ENCODE measurements at regions not wholly inside any gene's neighbourhood (a gene's known extent, or its start where the extent isn't known, plus 50 kb on each side); places are given as distances from the start of the nearest gene placed in this dataset.

DNA sequence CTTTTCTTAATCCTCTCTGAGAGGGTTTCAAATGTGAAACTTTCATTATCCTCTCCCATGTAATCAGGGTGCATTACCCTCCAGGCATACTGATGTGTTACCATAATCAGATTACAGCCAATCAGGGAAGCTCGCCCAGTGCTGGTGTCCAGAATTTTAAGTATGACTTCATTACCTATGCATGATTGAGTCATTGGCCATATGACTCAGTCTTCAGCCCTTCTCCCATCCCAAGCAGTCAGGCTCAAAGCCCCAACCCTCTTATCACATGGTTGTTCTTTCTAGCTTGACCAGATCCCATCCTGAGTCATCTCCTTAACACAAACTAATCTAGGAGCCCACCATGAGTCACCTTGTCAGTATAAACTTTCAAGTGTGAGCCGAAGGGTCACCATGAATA is 1668.1 kb upstream of the AGA start:
- no peak overlapping the region for H3K4me2 ChIP-seq (ENCODE audit: insufficient read depth, low read length, poor library complexity, severe bottlenecking)
- H2BK15ac ChIP-seq (ENCODE audit: low read length): no peak overlapping the region
- no peak overlapping the region for H3K23ac ChIP-seq (ENCODE audit: low read depth, low read length, poor library complexity)
- no peaks in the 10 kb centered on the region for H3K27me3 ChIP-seq (ENCODE audit: control insufficient read depth in 3 of 3, insufficient read depth in 3 of 3, low read depth in 1 of 3, low read length in 3 of 3)
- no peak overlapping the region for H3K9ac ChIP-seq (ENCODE audit: low read depth, low read length, poor library complexity)
- no peak overlapping the region for H3K18ac ChIP-seq (ENCODE audit: low read length)
- H3K79me1 ChIP-seq (ENCODE audit: low read depth, low read length): no peaks in the 10 kb centered on the region
- H4K91ac ChIP-seq (ENCODE audit: low read depth, low read length, poor library complexity): no peak overlapping the region
- no CpG with 5 or more reads among the region's 2 CpGs for WGBS, 2 donors (ENCODE audit: extremely low coverage in 2 of 2, insufficient read length in 2 of 2, insufficient replicate concordance in 1 of 2)
- no peak overlapping the region for H3K27ac ChIP-seq (replicated peaks; ENCODE audit: low read length)
- no peak overlapping the region for H4K8ac ChIP-seq (ENCODE audit: low read depth, low read length)
- no peaks in the 10 kb centered on the region for H3K9me3 ChIP-seq (replicated peaks in 1 of 2; ENCODE audit: control insufficient read depth in 2 of 2, insufficient read depth in 1 of 2, low read depth in 1 of 2, low read length in 2 of 2)
- H2AK5ac ChIP-seq (ENCODE audit: low read depth, low read length): no peak overlapping the region
- H3K4ac ChIP-seq (ENCODE audit: low read length): no peak overlapping the region
- peaks cover 0 to 1% of the 10 kb centered on the region in 2 donors for H3K4me1 ChIP-seq (ENCODE audit: control insufficient read depth in 2 of 2, insufficient read depth in 1 of 2, low read depth in 1 of 2, low read length in 2 of 2)
- no peak overlapping the region for H2AFZ ChIP-seq (ENCODE audit: low read length)
- no peaks in the 10 kb centered on the region for H3K36me3 ChIP-seq (replicated peaks in 1 of 2; ENCODE audit: control insufficient read depth in 2 of 2, insufficient read depth in 2 of 2, low read length in 2 of 2)
- H3K4me3 ChIP-seq (ENCODE audit: low read length in 2 of 2): no peak overlapping the region
- DNase-seq (ENCODE audit: low spot score): no peak
- H2BK12ac ChIP-seq (ENCODE audit: low read length): no peak overlapping the region
- no peak overlapping the region for H2BK120ac ChIP-seq (ENCODE audit: low read depth, low read length)
- H3K14ac ChIP-seq (ENCODE audit: low read length): no peak overlapping the region
- no peak overlapping the region for H2BK5ac ChIP-seq (ENCODE audit: low read length)

DNA sequence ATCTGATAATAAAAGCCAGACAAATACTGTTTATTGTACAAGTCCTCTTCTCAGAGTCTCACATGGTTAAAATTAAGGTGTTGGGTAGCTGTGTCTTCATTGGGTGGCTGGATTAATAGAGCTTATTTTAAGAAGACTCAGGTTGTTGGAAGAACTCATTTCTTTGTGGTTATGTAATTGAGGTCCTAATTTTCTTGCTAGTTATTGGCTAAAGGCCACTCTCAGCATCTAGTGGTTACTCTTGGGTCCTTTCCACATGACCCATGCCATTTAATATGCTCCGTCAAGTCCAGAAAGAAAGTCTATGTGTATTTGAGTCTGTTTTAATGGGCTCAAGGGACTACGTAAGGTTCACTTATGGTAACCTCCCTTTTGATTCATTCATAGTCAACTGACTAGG is 1668.6 kb upstream of the AGA start:
- no peak overlapping the region for H2AK5ac ChIP-seq (ENCODE audit: low read depth, low read length)
- H4K91ac ChIP-seq (ENCODE audit: low read depth, low read length, poor library complexity): no peak overlapping the region
- H2BK15ac ChIP-seq (ENCODE audit: low read length): no peak overlapping the region
- H3K36me3 ChIP-seq (replicated peaks in 1 of 2; ENCODE audit: control insufficient read depth in 2 of 2, insufficient read depth in 2 of 2, low read length in 2 of 2): no peaks in the 10 kb centered on the region
- no peak overlapping the region for H3K14ac ChIP-seq (ENCODE audit: low read length)
- no peaks in the 10 kb centered on the region for H3K27me3 ChIP-seq (ENCODE audit: control insufficient read depth in 3 of 3, insufficient read depth in 3 of 3, low read depth in 1 of 3, low read length in 3 of 3)
- no CpG with 5 or more reads among the region's 2 CpGs for WGBS, 2 donors (ENCODE audit: extremely low coverage in 2 of 2, insufficient read length in 2 of 2, insufficient replicate concordance in 1 of 2)
- no peak overlapping the region for H3K4me2 ChIP-seq (ENCODE audit: insufficient read depth, low read length, poor library complexity, severe bottlenecking)
- no peak overlapping the region for H2BK5ac ChIP-seq (ENCODE audit: low read length)
- no peaks in the 10 kb centered on the region for H3K9me3 ChIP-seq (replicated peaks in 1 of 2; ENCODE audit: control insufficient read depth in 2 of 2, insufficient read depth in 1 of 2, low read depth in 1 of 2, low read length in 2 of 2)
- no peak overlapping the region for H3K9ac ChIP-seq (ENCODE audit: low read depth, low read length, poor library complexity)
- H3K23ac ChIP-seq (ENCODE audit: low read depth, low read length, poor library complexity): no peak overlapping the region
- no peak overlapping the region for H2BK12ac ChIP-seq (ENCODE audit: low read length)
- H4K8ac ChIP-seq (ENCODE audit: low read depth, low read length): no peak overlapping the region
- no peak overlapping the region for H3K4ac ChIP-seq (ENCODE audit: low read length)
- no peak overlapping the region for H3K27ac ChIP-seq (replicated peaks; ENCODE audit: low read length)
- no peak overlapping the region for H3K18ac ChIP-seq (ENCODE audit: low read length)
- no peak overlapping the region for H2AFZ ChIP-seq (ENCODE audit: low read length)
- peaks cover 0 to 1% of the 10 kb centered on the region in 2 donors for H3K4me1 ChIP-seq (ENCODE audit: control insufficient read depth in 2 of 2, insufficient read depth in 1 of 2, low read depth in 1 of 2, low read length in 2 of 2)
- no peaks in the 10 kb centered on the region for H3K79me1 ChIP-seq (ENCODE audit: low read depth, low read length)
- DNase-seq (ENCODE audit: low spot score): no peak
- H2BK120ac ChIP-seq (ENCODE audit: low read depth, low read length): no peak overlapping the region
- H3K4me3 ChIP-seq (ENCODE audit: low read length in 2 of 2): no peak overlapping the region

DNA sequence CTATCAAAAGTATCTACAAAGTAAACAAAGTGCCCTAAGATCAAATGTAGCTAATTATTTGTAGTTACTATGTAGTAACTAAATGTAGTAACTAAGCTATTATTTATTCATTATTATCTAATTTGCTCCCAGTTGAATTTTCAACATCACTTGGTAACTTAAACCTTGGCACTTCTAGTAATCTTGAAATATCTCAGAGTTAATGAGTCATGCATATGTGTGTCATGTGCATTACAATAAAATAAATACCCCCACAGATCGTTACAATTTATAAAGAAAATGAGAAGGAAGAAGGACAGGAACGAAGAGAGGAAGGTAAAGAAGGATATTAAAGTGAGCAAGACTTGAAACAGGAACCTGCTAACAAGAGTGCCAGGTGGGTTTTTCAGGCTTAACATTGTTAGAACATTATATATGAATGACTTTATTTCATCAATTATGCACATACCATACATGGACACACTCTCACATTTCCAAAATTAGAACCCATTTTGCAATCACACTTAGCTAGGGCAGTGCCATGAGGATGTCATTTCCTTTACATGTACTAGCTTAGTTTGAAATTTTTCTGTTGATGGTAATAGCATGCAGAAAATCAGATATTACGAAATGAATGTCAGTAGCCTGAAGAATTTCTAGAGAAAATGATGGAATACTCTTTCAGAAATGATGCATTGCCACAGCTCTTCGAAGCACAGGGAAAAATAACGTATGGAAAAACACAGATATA is 1670.4 kb upstream of the AGA start:
- no CpG with 5 or more reads among the region's 5 CpGs for WGBS, 2 donors (ENCODE audit: extremely low coverage in 2 of 2, insufficient read length in 2 of 2, insufficient replicate concordance in 1 of 2)

DNA sequence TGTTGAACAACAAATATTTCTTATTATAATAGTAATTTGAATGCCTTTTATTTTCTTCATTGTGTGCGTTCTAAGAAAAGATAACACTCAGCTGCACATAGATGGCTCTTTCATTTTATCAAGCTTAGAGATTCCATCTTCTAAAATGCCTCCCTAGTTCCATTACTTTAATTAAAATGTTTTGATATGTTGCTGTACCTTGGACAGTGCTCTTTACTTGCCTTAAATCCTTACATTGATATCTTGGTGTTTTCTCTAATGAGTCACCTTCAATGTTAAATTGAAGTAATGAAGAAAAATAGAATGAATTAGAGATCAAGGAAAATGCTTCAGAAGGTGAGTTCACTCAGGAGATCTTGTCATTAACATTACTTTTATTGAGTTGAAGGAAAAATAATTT is 1672.4 kb upstream of the AGA start:
- H3K14ac ChIP-seq (ENCODE audit: low read length): no peak overlapping the region
- H3K4me3 ChIP-seq (ENCODE audit: low read length in 2 of 2): no peak overlapping the region
- H2AK5ac ChIP-seq (ENCODE audit: low read depth, low read length): no peak overlapping the region
- no CpG with 5 or more reads among the region's 1 CpG for WGBS, 2 donors (ENCODE audit: extremely low coverage in 2 of 2, insufficient read length in 2 of 2, insufficient replicate concordance in 1 of 2)
- H3K4me2 ChIP-seq (ENCODE audit: insufficient read depth, low read length, poor library complexity, severe bottlenecking): no peak overlapping the region
- H3K79me1 ChIP-seq (ENCODE audit: low read depth, low read length): no peaks in the 10 kb centered on the region
- H3K9ac ChIP-seq (ENCODE audit: low read depth, low read length, poor library complexity): no peak overlapping the region
- no peak overlapping the region for H3K4ac ChIP-seq (ENCODE audit: low read length)
- H2AFZ ChIP-seq (ENCODE audit: low read length): no peak overlapping the region
- no peaks in the 10 kb centered on the region for H3K9me3 ChIP-seq (replicated peaks in 1 of 2; ENCODE audit: control insufficient read depth in 2 of 2, insufficient read depth in 1 of 2, low read depth in 1 of 2, low read length in 2 of 2)
- no peak overlapping the region for H3K18ac ChIP-seq (ENCODE audit: low read length)
- no peak overlapping the region for H4K8ac ChIP-seq (ENCODE audit: low read depth, low read length)
- no peaks in the 10 kb centered on the region for H3K36me3 ChIP-seq (replicated peaks in 1 of 2; ENCODE audit: control insufficient read depth in 2 of 2, insufficient read depth in 2 of 2, low read length in 2 of 2)
- H3K4me1 ChIP-seq (ENCODE audit: control insufficient read depth in 2 of 2, insufficient read depth in 1 of 2, low read depth in 1 of 2, low read length in 2 of 2): peaks cover 0 to 1% of the 10 kb centered on the region in 2 donors
- H3K27ac ChIP-seq (replicated peaks; ENCODE audit: low read length): no peak overlapping the region
- no peak overlapping the region for H3K23ac ChIP-seq (ENCODE audit: low read depth, low read length, poor library complexity)
- H4K91ac ChIP-seq (ENCODE audit: low read depth, low read length, poor library complexity): no peak overlapping the region
- no peak overlapping the region for H2BK15ac ChIP-seq (ENCODE audit: low read length)
- H2BK12ac ChIP-seq (ENCODE audit: low read length): no peak overlapping the region
- DNase-seq (ENCODE audit: low spot score): no peak
- H2BK5ac ChIP-seq (ENCODE audit: low read length): no peak overlapping the region
- no peaks in the 10 kb centered on the region for H3K27me3 ChIP-seq (ENCODE audit: control insufficient read depth in 3 of 3, insufficient read depth in 3 of 3, low read depth in 1 of 3, low read length in 3 of 3)
- H2BK120ac ChIP-seq (ENCODE audit: low read depth, low read length): no peak overlapping the region

More for the DNA sequence above, 1670.4 kb upstream of the AGA start:
- Histone ChIP-seq H2AK5ac (ENCODE audit: low read depth, low read length) (no peak overlapping the region), H3K18ac (ENCODE audit: low read length) (no peak overlapping the region), H2BK120ac (ENCODE audit: low read depth, low read length) (no peak overlapping the region), H3K9ac (ENCODE audit: low read depth, low read length, poor library complexity) (no peak overlapping the region), H2BK15ac (ENCODE audit: low read length) (no peak overlapping the region), H2BK5ac (ENCODE audit: low read length) (no peak overlapping the region), H3K79me1 (ENCODE audit: low read depth, low read length) (no peaks in the 10 kb centered on the region), H3K27ac (replicated peaks; ENCODE audit: low read length) (no peak overlapping the region), H3K4me3 (ENCODE audit: low read length in 2 of 2) (no peak overlapping the region), H2AFZ (ENCODE audit: low read length) (no peak overlapping the region), H3K36me3 (replicated peaks in 1 of 2; ENCODE audit: control insufficient read depth in 2 of 2, insufficient read depth in 2 of 2, low read length in 2 of 2) (no peaks in the 10 kb centered on the region), H3K27me3 (ENCODE audit: control insufficient read depth in 3 of 3, insufficient read depth in 3 of 3, low read depth in 1 of 3, low read length in 3 of 3) (no peaks in the 10 kb centered on the region), H4K91ac (ENCODE audit: low read depth, low read length, poor library complexity) (no peak overlapping the region), H4K8ac (ENCODE audit: low read depth, low read length) (no peak overlapping the region), H3K23ac (ENCODE audit: low read depth, low read length, poor library complexity) (no peak overlapping the region), H3K4me1 (ENCODE audit: control insufficient read depth in 2 of 2, insufficient read depth in 1 of 2, low read depth in 1 of 2, low read length in 2 of 2) (peaks cover 0 to 1% of the 10 kb centered on the region in 2 donors), H3K4me2 (ENCODE audit: insufficient read depth, low read length, poor library complexity, severe bottlenecking) (no peak overlapping the region), H3K9me3 (replicated peaks in 1 of 2; ENCODE audit: control insufficient read depth in 2 of 2, insufficient read depth in 1 of 2, low read depth in 1 of 2, low read length in 2 of 2) (no peaks in the 10 kb centered on the region), H3K14ac (ENCODE audit: low read length) (no peak overlapping the region), H3K4ac (ENCODE audit: low read length) (no peak overlapping the region), H2BK12ac (ENCODE audit: low read length) (no peak overlapping the region)
- no peak for DNase-seq (ENCODE audit: low spot score)

All from neuronal stem cell (in vitro differentiated cells).